ENCODE measurements at regions not wholly inside any gene's neighbourhood (a gene's known extent, or its start where the extent isn't known, plus 50 kb on each side); places are given as distances from the start of the nearest gene placed in this dataset.

- no peak overlapping the region for H3K27ac ChIP-seq (replicated peaks)
- DNase-seq (ENCODE audit: low read depth in 1 of 2, low spot score in 1 of 2), result no peak
- no peak for TF ChIP-seq CTCF (IDR thresholded peaks at IDR 0.05; ENCODE audit: insufficient read depth, low read length)
- TF ChIP-seq, protein P1, sequence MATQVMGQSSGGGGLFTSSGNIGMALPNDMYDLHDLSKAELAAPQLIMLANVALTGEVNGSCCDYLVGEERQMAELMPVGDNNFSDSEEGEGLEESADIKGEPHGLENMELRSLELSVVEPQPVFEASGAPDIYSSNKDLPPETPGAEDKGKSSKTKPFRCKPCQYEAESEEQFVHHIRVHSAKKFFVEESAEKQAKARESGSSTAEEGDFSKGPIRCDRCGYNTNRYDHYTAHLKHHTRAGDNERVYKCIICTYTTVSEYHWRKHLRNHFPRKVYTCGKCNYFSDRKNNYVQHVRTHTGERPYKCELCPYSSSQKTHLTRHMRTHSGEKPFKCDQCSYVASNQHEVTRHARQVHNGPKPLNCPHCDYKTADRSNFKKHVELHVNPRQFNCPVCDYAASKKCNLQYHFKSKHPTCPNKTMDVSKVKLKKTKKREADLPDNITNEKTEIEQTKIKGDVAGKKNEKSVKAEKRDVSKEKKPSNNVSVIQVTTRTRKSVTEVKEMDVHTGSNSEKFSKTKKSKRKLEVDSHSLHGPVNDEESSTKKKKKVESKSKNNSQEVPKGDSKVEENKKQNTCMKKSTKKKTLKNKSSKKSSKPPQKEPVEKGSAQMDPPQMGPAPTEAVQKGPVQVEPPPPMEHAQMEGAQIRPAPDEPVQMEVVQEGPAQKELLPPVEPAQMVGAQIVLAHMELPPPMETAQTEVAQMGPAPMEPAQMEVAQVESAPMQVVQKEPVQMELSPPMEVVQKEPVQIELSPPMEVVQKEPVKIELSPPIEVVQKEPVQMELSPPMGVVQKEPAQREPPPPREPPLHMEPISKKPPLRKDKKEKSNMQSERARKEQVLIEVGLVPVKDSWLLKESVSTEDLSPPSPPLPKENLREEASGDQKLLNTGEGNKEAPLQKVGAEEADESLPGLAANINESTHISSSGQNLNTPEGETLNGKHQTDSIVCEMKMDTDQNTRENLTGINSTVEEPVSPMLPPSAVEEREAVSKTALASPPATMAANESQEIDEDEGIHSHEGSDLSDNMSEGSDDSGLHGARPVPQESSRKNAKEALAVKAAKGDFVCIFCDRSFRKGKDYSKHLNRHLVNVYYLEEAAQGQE (IDR thresholded peaks at IDR 0.05; ENCODE audit: insufficient replicate concordance, low read depth), result no peak
- TF ChIP-seq POLR2AphosphoS5 (IDR thresholded peaks at IDR 0.05; ENCODE audit: low read depth), result no peak
- H3K4me3 ChIP-seq (replicated peaks; ENCODE audit: insufficient read depth, low read length), result no peak overlapping the region
- H3K27me3 ChIP-seq (ENCODE audit: insufficient read depth, poor library complexity, severe bottlenecking), result no peaks in the 10 kb centered on the region
Observed at GRCh38 chr6:14456941-14457340, 339.4 kb downstream of the CD83 start.

- Histone ChIP-seq H3K27me3 (ENCODE audit: insufficient read depth, poor library complexity, severe bottlenecking) (no peaks in the 10 kb centered on the region), H3K27ac (replicated peaks) (no peak overlapping the region), H3K4me3 (replicated peaks; ENCODE audit: insufficient read depth, low read length) (no peak overlapping the region)
- DNase-seq (ENCODE audit: low read depth in 1 of 2, low spot score in 1 of 2), result no peak
- TF ChIP-seq, protein P1 (IDR thresholded peaks at IDR 0.05; ENCODE audit: insufficient replicate concordance, low read depth), result no peak
- TF ChIP-seq POLR2AphosphoS5 (IDR thresholded peaks at IDR 0.05; ENCODE audit: low read depth) (no peak), GABPA (IDR thresholded peaks at IDR 0.05; ENCODE audit: low read depth) (no peak), SPI1 (IDR thresholded peaks at IDR 0.05; ENCODE audit: borderline replicate concordance, low read depth) (no peak), CTCF (IDR thresholded peaks at IDR 0.05; ENCODE audit: insufficient read depth, low read length) (no peak)
Observed at GRCh38 chr6:14458669-14459266, 341.2 kb downstream of the CD83 start.

- Histone ChIP-seq H3K27ac (replicated peaks) (no peak overlapping the region), H3K4me3 (replicated peaks; ENCODE audit: insufficient read depth, low read length) (no peak overlapping the region), H3K27me3 (ENCODE audit: insufficient read depth, poor library complexity, severe bottlenecking) (no peaks in the 10 kb centered on the region)
- DNase-seq (ENCODE audit: low read depth in 1 of 2, low spot score in 1 of 2), result no peak
- no peak for TF ChIP-seq CTCF (IDR thresholded peaks at IDR 0.05; ENCODE audit: insufficient read depth, low read length)
- TF ChIP-seq SPI1 (IDR thresholded peaks at IDR 0.05; ENCODE audit: borderline replicate concordance, low read depth), result no peak
- TF ChIP-seq, protein P1 (IDR thresholded peaks at IDR 0.05; ENCODE audit: insufficient replicate concordance, low read depth), result no peak
- TF ChIP-seq GABPA (IDR thresholded peaks at IDR 0.05; ENCODE audit: low read depth), result no peak
- TF ChIP-seq POLR2AphosphoS5 (IDR thresholded peaks at IDR 0.05; ENCODE audit: low read depth), result no peak
Observed at GRCh38 chr6:14459315-14459714, 341.7 kb downstream of the CD83 start.

Measured in HL-60 (cell line).